ENCODE measurements at regions not wholly inside any gene's neighbourhood (a gene's known extent, or its start where the extent isn't known, plus 50 kb on each side); places are given as distances from the start of the nearest gene placed in this dataset.

GRCh38 chr5:82417776-82418607 is 139.8 kb upstream of the RPS23 start:
- no peak for DNase-seq (ENCODE audit: low read depth in 4 of 4, low spot score in 3 of 4)

GRCh38 chr5:82416512-82416911 is 138.4 kb upstream of the RPS23 start:
- no peak for DNase-seq (ENCODE audit: low read depth in 4 of 4, low spot score in 3 of 4)

- DNase-seq (ENCODE audit: low read depth in 4 of 4, low spot score in 3 of 4): no peak
These were observed 135.9 kb upstream of the RPS23 start for GRCh38 chr5:82414041-82414388.

GRCh38 chr5:82413302-82414040 is 135.3 kb upstream of the RPS23 start:
- no peak for DNase-seq (ENCODE audit: low read depth in 4 of 4, low spot score in 3 of 4)

GRCh38 chr5:82408033-82408432 is 129.9 kb upstream of the RPS23 start:
- DNase-seq (ENCODE audit: low read depth in 4 of 4, low spot score in 3 of 4): no peak

GRCh38 chr5:82406205-82406773 is 128.1 kb upstream of the RPS23 start:
- no peak for DNase-seq (ENCODE audit: low read depth in 4 of 4, low spot score in 3 of 4)

GRCh38 chr5:82405618-82406204 is 127.6 kb upstream of the RPS23 start:
- no peak for DNase-seq (ENCODE audit: low read depth in 4 of 4, low spot score in 3 of 4)

- no peak for DNase-seq (ENCODE audit: low read depth in 4 of 4, low spot score in 3 of 4)
These were observed 127.0 kb upstream of the RPS23 start for GRCh38 chr5:82405161-82405560.

- no peak for DNase-seq (ENCODE audit: low read depth in 4 of 4, low spot score in 3 of 4)
These were observed 126.3 kb upstream of the RPS23 start for GRCh38 chr5:82404382-82404945.

GRCh38 chr5:82403724-82404123 is 125.6 kb upstream of the RPS23 start:
- DNase-seq (ENCODE audit: low read depth in 4 of 4, low spot score in 3 of 4): no peak

- DNase-seq (ENCODE audit: low read depth in 4 of 4, low spot score in 3 of 4): no peak
These were observed 124.9 kb upstream of the RPS23 start for GRCh38 chr5:82403026-82403425.

- no peak for DNase-seq (ENCODE audit: low read depth in 4 of 4, low spot score in 3 of 4)
These were observed 121.0 kb upstream of the RPS23 start for GRCh38 chr5:82399111-82399510.

- DNase-seq (ENCODE audit: low read depth in 4 of 4, low spot score in 3 of 4): no peak
These were observed 119.7 kb upstream of the RPS23 start for GRCh38 chr5:82397741-82398320.

GRCh38 chr5:82396871-82397514 is 118.8 kb upstream of the RPS23 start:
- DNase-seq (ENCODE audit: low read depth in 4 of 4, low spot score in 3 of 4): peak; percentile 63 to 76 (median 70)

GRCh38 chr5:82396396-82396795 is 118.2 kb upstream of the RPS23 start:
- no peak for DNase-seq (ENCODE audit: low read depth in 4 of 4, low spot score in 3 of 4)

- no peak for DNase-seq (ENCODE audit: low read depth in 4 of 4, low spot score in 3 of 4)
These were observed 115.8 kb upstream of the RPS23 start for GRCh38 chr5:82393951-82394350.

- DNase-seq (ENCODE audit: low read depth in 4 of 4, low spot score in 3 of 4): no peak
These were observed 111.9 kb upstream of the RPS23 start for GRCh38 chr5:82390088-82390487.

GRCh38 chr5:82389347-82389746 is 111.2 kb upstream of the RPS23 start:
- no peak for DNase-seq (ENCODE audit: low read depth in 4 of 4, low spot score in 3 of 4)

- DNase-seq (ENCODE audit: low read depth in 4 of 4, low spot score in 3 of 4): no peak
These were observed 110.0 kb upstream of the RPS23 start for GRCh38 chr5:82388181-82388580.

GRCh38 chr5:82387819-82388166 is 109.6 kb upstream of the RPS23 start:
- DNase-seq (ENCODE audit: low read depth in 4 of 4, low spot score in 3 of 4): no peak

Measured in right renal pelvis (tissue), 4 donors.